GM23338 (cell line): ENCODE measurements at regions not wholly inside any gene's neighbourhood (a gene's known extent, or its start where the extent isn't known, plus 50 kb on each side); places are given as distances from the start of the nearest gene placed in this dataset.

ENCODE experiments used
- ATAC-seq: fragments of 200-7000 bp; cut with Tn5 transposase; 3 replicates; pipeline ENCODE4 v1.9.1; 2020
- DNase-seq: peaks from one replicate; pipeline ENCODE4 v3.0.0-alpha.2; 2015; ENCODE audit warnings: low spot score
- H2AFZ ChIP-seq: fragments of 200-600 bp; sonication (generic); 2 replicates; pipeline ENCODE4 v1.8.0; 2016; ENCODE audit warnings: antibody characterized with exemption, mild to moderate bottlenecking, moderate library complexity
- H3F3A ChIP-seq: fragments of 200-600 bp; sonication (generic); replicated peaks from 2 replicates; pipeline ENCODE4 v1.8.0; 2017; ENCODE audit warnings: antibody characterized with exemption, mixed run types, low read depth
- H3K27ac ChIP-seq: fragments of 200-600 bp; sonication (generic); 2 replicates; pipeline ENCODE4 v1.6.1; 2016; ENCODE audit warnings: low read depth
- H3K27me3 ChIP-seq: fragments of 200-600 bp; sonication (generic); 2 replicates; pipeline ENCODE4 v1.8.0; 2016; ENCODE audit warnings: mild to moderate bottlenecking, mixed run types, moderate library complexity; ENCODE audit not compliant: insufficient read depth
- H3K36me3 ChIP-seq: fragments of 200-600 bp; sonication (generic); 2 replicates; pipeline ENCODE4 v1.8.0; 2016; ENCODE audit warnings: mild to moderate bottlenecking; ENCODE audit not compliant: insufficient read depth
- H3K4me1 ChIP-seq: fragments of 200-600 bp; sonication (generic); 2 replicates; pipeline ENCODE4 v1.8.0; 2016; ENCODE audit warnings: mild to moderate bottlenecking, moderate library complexity; ENCODE audit not compliant: insufficient read depth
- H3K4me2 ChIP-seq: fragments of 200-600 bp; sonication (generic); 2 replicates; pipeline ENCODE4 v1.7.1; 2017; ENCODE audit warnings: mixed run types
- H3K4me3 ChIP-seq: fragments of 200-600 bp; sonication (generic); 2 replicates; pipeline ENCODE4 v1.6.1; 2016; ENCODE audit warnings: mixed run types
- H3K79me2 ChIP-seq: fragments of 200-600 bp; sonication (generic); replicated peaks from 2 replicates; pipeline ENCODE4 v1.8.0; 2017; ENCODE audit warnings: mild to moderate bottlenecking; ENCODE audit not compliant: insufficient read depth
- H3K9me2 ChIP-seq: fragments of 200-600 bp; sonication (generic); 2 replicates; pipeline ENCODE4 v1.8.0; 2017; ENCODE audit not compliant: insufficient read depth
- H4K20me1 ChIP-seq: fragments of 200-600 bp; sonication (generic); replicated peaks from 2 replicates; pipeline ENCODE4 v1.8.0; 2017; ENCODE audit warnings: mild to moderate bottlenecking; ENCODE audit not compliant: insufficient read depth
- H3K27ac Mint-ChIP-seq: 2 replicates; pipeline ENCODE4 v1.8.0; 2020; ENCODE audit warnings: inconsistent platforms, mild to moderate bottlenecking, moderate library complexity, mixed read lengths
- H3K27me3 Mint-ChIP-seq: 3 replicates; pipeline ENCODE4 v1.8.0; 2022; ENCODE audit warnings: low read depth, mild to moderate bottlenecking, moderate library complexity, mixed read lengths, inconsistent platforms; ENCODE audit not compliant: insufficient read depth, poor library complexity
- H3K36me3 Mint-ChIP-seq: 3 replicates; pipeline ENCODE4 v1.8.0; 2021; ENCODE audit warnings: low read depth, mild to moderate bottlenecking, inconsistent platforms, moderate library complexity, mixed read lengths
- H3K4me1 Mint-ChIP-seq: 3 replicates; pipeline ENCODE4 v1.8.0; 2020; ENCODE audit warnings: mild to moderate bottlenecking, inconsistent platforms, mixed read lengths
- H3K4me3 Mint-ChIP-seq: 3 replicates; pipeline ENCODE4 v1.8.0; 2021; ENCODE audit warnings: moderate library complexity, mild to moderate bottlenecking, inconsistent platforms, mixed read lengths
- H3K9me3 Mint-ChIP-seq: 3 replicates; pipeline ENCODE4 v1.8.0; 2020; ENCODE audit warnings: moderate library complexity, mild to moderate bottlenecking, inconsistent platforms, mixed read lengths
- CREB1 ChIP-seq: fragments of 250-450 bp; sonication (Bioruptor Pico); IDR thresholded peaks from 2 replicates; pipeline ENCODE4 v1.5.0; 2020; ENCODE audit warnings: low read depth, mild to moderate bottlenecking, moderate library complexity
- CTCF ChIP-seq, 2 experiments: fragments of 200-600 bp in 1 of 2; sonication (generic) in 1 of 2; conservative IDR thresholded peaks; 2 replicates each; pipeline versions ENCODE4 v1.5.1 to v1.6.1; 2016 to 2017; ENCODE audit warnings: antibody characterized with exemption in 2 of 2, low read depth in 2 of 2, mild to moderate bottlenecking in 2 of 2, moderate library complexity in 1 of 2
- ETS1 ChIP-seq: IDR thresholded peaks from 2 replicates; pipeline ENCODE4 v1.6.1; 2016; ENCODE audit warnings: antibody characterized with exemption
- EZH2 ChIP-seq: fragments of 200-600 bp; sonication (generic); IDR thresholded peaks from one replicate; pipeline ENCODE4 v1.8.0; 2017; ENCODE audit warnings: antibody characterized with exemption, mild to moderate bottlenecking, low read depth; ENCODE audit not compliant: unreplicated experiment
- EZH2phosphoT487 ChIP-seq: fragments of 200-600 bp; sonication (generic); IDR thresholded peaks from one replicate; pipeline ENCODE4 v1.8.1; 2018; ENCODE audit warnings: antibody characterized with exemption; ENCODE audit not compliant: unreplicated experiment
- JUNB ChIP-seq: IDR thresholded peaks from one replicate; pipeline ENCODE4 v1.6.1; 2016; ENCODE audit warnings: antibody characterized with exemption; ENCODE audit not compliant: unreplicated experiment
- NANOG ChIP-seq: IDR thresholded peaks from 2 replicates; pipeline ENCODE4 v1.6.1; 2016; ENCODE audit warnings: antibody characterized with exemption, borderline replicate concordance
- POLR2AphosphoS5 ChIP-seq: IDR thresholded peaks from 2 replicates; pipeline ENCODE4 v1.6.1; 2016; ENCODE audit warnings: antibody characterized with exemption, low read depth
- REST ChIP-seq: IDR thresholded peaks from one replicate; pipeline ENCODE4 v1.6.1; 2018; ENCODE audit warnings: antibody characterized with exemption; ENCODE audit not compliant: unreplicated experiment
- ZNF114 ChIP-seq: fragments of 250-450 bp; sonication (Bioruptor Pico); IDR thresholded peaks from 2 replicates; pipeline ENCODE4 v1.5.0; 2020; ENCODE audit warnings: mild to moderate bottlenecking, moderate library complexity
- ZNF462 ChIP-seq: fragments of 250-450 bp; sonication (Bioruptor Pico); IDR thresholded peaks from 2 replicates; pipeline ENCODE4 v1.5.0; 2020; ENCODE audit warnings: mild to moderate bottlenecking, moderate library complexity

GRCh38 chr10:43782814-43783213 is 134.1 kb upstream of the ZNF32 start (continued):
- TF ChIP-seq ETS1: no peak
- no peak for TF ChIP-seq EZH2

- DNase-seq (no peak), ATAC-seq (no peak)
- no peak overlapping the region for H2AFZ ChIP-seq
- Mint-ChIP-seq H3K36me3 (no peaks in the 10 kb centered on the region), H3K9me3 (no peaks in the 10 kb centered on the region; the same call in 2 of the 3 replicates), H3K27ac (no peak overlapping the region), H3K27me3 (no peaks in the 10 kb centered on the region), H3K4me3 (no peak overlapping the region), H3K4me1 (no peaks in the 10 kb centered on the region)
- no peaks in the 10 kb centered on the region for H3K4me1 ChIP-seq
- H3K27ac ChIP-seq: no peak overlapping the region
- H3K36me3 ChIP-seq: no peaks in the 10 kb centered on the region
- no peak overlapping the region for H3K4me2 ChIP-seq
- no peaks in the 10 kb centered on the region for H4K20me1 ChIP-seq
- H3K9me2 ChIP-seq: 0 out of 2 replicates have a peak, but pooled peaks cover 3% of the 10 kb centered on the region
- no peaks in the 10 kb centered on the region for H3K27me3 ChIP-seq
- no peaks in the 10 kb centered on the region for H3K79me2 ChIP-seq
- no peak overlapping the region for H3K4me3 ChIP-seq
- no peaks in the 10 kb centered on the region for H3F3A ChIP-seq
- no peak for TF ChIP-seq EZH2phosphoT487
- no peak for TF ChIP-seq REST
- TF ChIP-seq CTCF (conservative IDR thresholded peaks at IDR 0.05; ENCODE audit: low read depth in 2 of 2): no peak
- no peak for TF ChIP-seq CREB1 (CRISPR knock-in tag)
- no peak for TF ChIP-seq JUNB
- no peak for TF ChIP-seq NANOG
- no peak for TF ChIP-seq ZNF114 (CRISPR knock-in tag)
- TF ChIP-seq POLR2AphosphoS5: no peak
- TF ChIP-seq EZH2: no peak
- no peak for TF ChIP-seq ZNF462 (CRISPR knock-in tag)
Observed at GRCh38 chr10:43781480-43782361, 133.0 kb upstream of the ZNF32 start.
